ENCODE measurements at regions not wholly inside any gene's neighbourhood (a gene's known extent, or its start where the extent isn't known, plus 50 kb on each side); places are given as distances from the start of the nearest gene placed in this dataset.

- no peak overlapping the region for H3K27ac ChIP-seq
- no peaks in the 10 kb centered on the region for H3K36me3 ChIP-seq
- no peak for DNase-seq (ENCODE audit: low spot score in 2 of 2)
- TF ChIP-seq POLR2A (IDR thresholded peaks at IDR 0.05), result no peak
- no peak for TF ChIP-seq EP300 (IDR thresholded peaks at IDR 0.05)
- no peak for TF ChIP-seq CTCF (IDR thresholded peaks at IDR 0.05)
- H3K27me3 ChIP-seq, result no peaks in the 10 kb centered on the region
- no peaks in the 10 kb centered on the region for H3K4me1 ChIP-seq
- WGBS, 2 donors, result 87 to 94% methylated on average over 4 of the region's 4 CpGs
- no peaks in the 10 kb centered on the region for H3K9me3 ChIP-seq
- no peak overlapping the region for H3K4me3 ChIP-seq
Observed at GRCh38 chr4:151481813-151482212, 72.8 kb downstream of the FHIP1A start.

- H3K4me1 ChIP-seq, result no peaks in the 10 kb centered on the region
- no peak overlapping the region for H3K4me3 ChIP-seq
- H3K27ac ChIP-seq, result no peak overlapping the region
- no peaks in the 10 kb centered on the region for H3K36me3 ChIP-seq
- H3K27me3 ChIP-seq, result no peaks in the 10 kb centered on the region
- TF ChIP-seq POLR2A (IDR thresholded peaks at IDR 0.05), result no peak
- no peak for TF ChIP-seq EP300 (IDR thresholded peaks at IDR 0.05)
- TF ChIP-seq CTCF (IDR thresholded peaks at IDR 0.05), result no peak
- no peak for DNase-seq (ENCODE audit: low spot score in 2 of 2)
- H3K9me3 ChIP-seq, result no peaks in the 10 kb centered on the region
- WGBS, 2 donors, result 27 to 32% methylated on average over 2 of the region's 2 CpGs
Observed at GRCh38 chr4:151484396-151485102, 75.6 kb downstream of the FHIP1A start.

GRCh38 chr4:151485541-151486131 is 76.7 kb downstream of the FHIP1A start:
- TF ChIP-seq POLR2A (IDR thresholded peaks at IDR 0.05), result no peak
- TF ChIP-seq EP300 (IDR thresholded peaks at IDR 0.05), result no peak
- TF ChIP-seq CTCF (IDR thresholded peaks at IDR 0.05), result no peak
- no peak overlapping the region for H3K4me3 ChIP-seq
- DNase-seq (ENCODE audit: low spot score in 2 of 2), result no peak
- peaks cover 0 to 5% (median 0%) of the 10 kb centered on the region in 4 donors for H3K9me3 ChIP-seq
- no peaks in the 10 kb centered on the region for H3K4me1 ChIP-seq
- 88 to 89% methylated on average over 9 of the region's 9 CpGs for WGBS, 2 donors
- H3K36me3 ChIP-seq, result no peaks in the 10 kb centered on the region
- H3K27ac ChIP-seq, result no peak overlapping the region
- no peaks in the 10 kb centered on the region for H3K27me3 ChIP-seq

- H3K27ac ChIP-seq, result no peak overlapping the region
- 74 to 81% methylated on average over 3 of the region's 3 CpGs for whole genome bisulfite sequencing, 2 donors
- no peak for DNase-seq (ENCODE audit: low spot score in 2 of 2)
- H3K27me3 ChIP-seq, result no peaks in the 10 kb centered on the region
- H3K4me3 ChIP-seq, result no peak overlapping the region
- H3K4me1 ChIP-seq, result no peaks in the 10 kb centered on the region
- H3K36me3 ChIP-seq, result no peaks in the 10 kb centered on the region
- peaks cover 0 to 5% (median 0%) of the 10 kb centered on the region in 4 donors for H3K9me3 ChIP-seq
- TF ChIP-seq CTCF (IDR thresholded peaks at IDR 0.05) (no peak), POLR2A (IDR thresholded peaks at IDR 0.05) (no peak), EP300 (IDR thresholded peaks at IDR 0.05) (no peak)
Observed at GRCh38 chr4:151486168-151486567, 77.2 kb downstream of the FHIP1A start.

GRCh38 chr4:151488968-151489367 is 80.0 kb downstream of the FHIP1A start:
- DNase-seq (ENCODE audit: low spot score in 2 of 2), result no peak
- Histone ChIP-seq H3K4me3 (no peak overlapping the region), H3K4me1 (no peaks in the 10 kb centered on the region), H3K9me3 (peaks cover 0 to 11% (median 1%) of the 10 kb centered on the region in 4 donors), H3K36me3 (no peaks in the 10 kb centered on the region), H3K27ac (no peak overlapping the region), H3K27me3 (no peaks in the 10 kb centered on the region)
- no peak for TF ChIP-seq CTCF (IDR thresholded peaks at IDR 0.05)
- no peak for TF ChIP-seq EP300 (IDR thresholded peaks at IDR 0.05)
- TF ChIP-seq POLR2A (IDR thresholded peaks at IDR 0.05), result no peak
- 85 to 86% methylated on average over 3 of the region's 3 CpGs for WGBS, 2 donors
